Neural progenitor cell (in vitro differentiated cells): ENCODE measurements at regions not wholly inside any gene's neighbourhood (a gene's known extent, or its start where the extent isn't known, plus 50 kb on each side); places are given as distances from the start of the nearest gene placed in this dataset.
"Not testable (repeated sequence)": the region's sequence is repeated elsewhere in the genome, so short reads cannot be mapped to it uniquely, and the experiment has no call there.

Source experiments
- DNase-seq: peaks from one replicate; pipeline ENCODE4 v3.0.0-alpha.2; 2016; ENCODE audit warnings: low spot score
- H2AFZ ChIP-seq: fragments of 200-600 bp; sonication (generic); replicated peaks from 2 replicates; pipeline ENCODE4 v1.6.1; 2016; ENCODE audit warnings: antibody characterized with exemption
- H3F3A ChIP-seq: fragments of 200-600 bp; sonication (generic); 2 replicates; pipeline ENCODE4 v1.6.1; 2016; ENCODE audit warnings: antibody characterized with exemption, low read depth
- H3K27ac ChIP-seq: fragments of 200-600 bp; sonication (generic); 2 replicates; pipeline ENCODE4 v1.5.1; 2016; ENCODE audit warnings: mild to moderate bottlenecking
- H3K27me3 ChIP-seq: fragments of 200-600 bp; sonication (generic); 2 replicates; pipeline ENCODE4 v1.6.1; 2016; ENCODE audit warnings: mild to moderate bottlenecking, moderate library complexity
- H3K36me3 ChIP-seq: fragments of 200-600 bp; sonication (generic); 2 replicates; pipeline ENCODE4 v1.5.1; 2016
- H3K4me1 ChIP-seq: fragments of 200-600 bp; sonication (generic); 2 replicates; pipeline ENCODE4 v1.6.1; 2016; ENCODE audit warnings: mixed run types
- H3K4me2 ChIP-seq: fragments of 200-600 bp; sonication (generic); 2 replicates; pipeline ENCODE4 v1.6.1; 2016
- H3K4me3 ChIP-seq: fragments of 200-600 bp; sonication (generic); 2 replicates; pipeline ENCODE4 v1.5.1; 2016
- H3K79me2 ChIP-seq: fragments of 200-600 bp; sonication (generic); 2 replicates; pipeline ENCODE4 v1.6.1; 2016; ENCODE audit warnings: low read depth
- H3K9ac ChIP-seq: fragments of 200-600 bp; sonication (generic); 2 replicates; pipeline ENCODE4 v1.6.1; 2016
- H3K9me3 ChIP-seq: fragments of 200-600 bp; sonication (generic); 2 replicates; pipeline ENCODE4 v1.5.1; 2016; ENCODE audit warnings: low read depth
- H4K20me1 ChIP-seq: fragments of 200-600 bp; sonication (generic); 2 replicates; pipeline ENCODE4 v1.6.1; 2016; ENCODE audit warnings: low read depth
- H3K27ac Mint-ChIP-seq: 3 replicates; pipeline ENCODE4 v1.8.0; 2021; ENCODE audit warnings: mixed read lengths
- H3K27me3 Mint-ChIP-seq: 2 replicates; pipeline ENCODE4 v1.8.0; 2022; ENCODE audit warnings: low read depth, mild to moderate bottlenecking, inconsistent platforms, moderate library complexity, mixed read lengths; ENCODE audit not compliant: insufficient read depth
- H3K36me3 Mint-ChIP-seq: 3 replicates; pipeline ENCODE4 v1.8.0; 2021; ENCODE audit warnings: mixed read lengths
- H3K4me1 Mint-ChIP-seq: 3 replicates; pipeline ENCODE4 v1.8.0; 2021; ENCODE audit warnings: mixed read lengths
- H3K4me3 Mint-ChIP-seq: 3 replicates; pipeline ENCODE4 v1.8.0; 2021; ENCODE audit warnings: mild to moderate bottlenecking, moderate library complexity, mixed read lengths
- H3K9me3 Mint-ChIP-seq: 3 replicates; pipeline ENCODE4 v1.8.0; 2020; ENCODE audit warnings: mixed read lengths
- CTCF ChIP-seq: fragments of 200-600 bp; sonication (generic); IDR thresholded peaks from 2 replicates; pipeline ENCODE4 v1.5.1; 2017; ENCODE audit warnings: antibody characterized with exemption, mild to moderate bottlenecking
- EZH2 ChIP-seq: fragments of 200-600 bp; sonication (generic); IDR thresholded peaks from 2 replicates; pipeline ENCODE4 v1.6.1; 2017; ENCODE audit warnings: antibody characterized with exemption, mild to moderate bottlenecking, moderate library complexity
- EZH2phosphoT487 ChIP-seq: fragments of 200-600 bp; sonication (generic); IDR thresholded peaks from 2 replicates; pipeline ENCODE4 v1.6.1; 2017; ENCODE audit warnings: antibody characterized with exemption

GRCh38 chr17:63286254-63286653 is 159.9 kb downstream of the CYB561 start:
- Histone ChIP-seq H3F3A (no peaks in the 10 kb centered on the region), H3K79me2 (no peaks in the 10 kb centered on the region)
- H3K27me3 Mint-ChIP-seq, result no peaks in the 10 kb centered on the region

GRCh38 chr17:63287006-63287405 is 159.1 kb downstream of the CYB561 start:
- not testable (repeated sequence) for H2AFZ ChIP-seq, H3K4me1 Mint-ChIP-seq, H3K27me3 ChIP-seq, H3F3A ChIP-seq, H3K36me3 ChIP-seq, H3K79me2 ChIP-seq, H3K27ac ChIP-seq, H3K9ac ChIP-seq, DNase-seq, H3K27me3 Mint-ChIP-seq, H3K27ac Mint-ChIP-seq, H3K4me2 ChIP-seq, H3K4me3 ChIP-seq, H3K4me3 Mint-ChIP-seq, H4K20me1 ChIP-seq, H3K4me1 ChIP-seq
- Mint-ChIP-seq H3K36me3 (peaks cover 53% of the 10 kb centered on the region), H3K9me3 (peaks cover 46% of the 10 kb centered on the region)
- H3K9me3 ChIP-seq, result peaks cover 18% of the 10 kb centered on the region

More at GRCh38 chr17:63286254-63286653, 159.9 kb downstream of the CYB561 start:
- Histone ChIP-seq H3K9me3 (peaks cover 18% of the 10 kb centered on the region), H3K4me1 (no peaks in the 10 kb centered on the region), H3K36me3 (no peaks in the 10 kb centered on the region), H3K27me3 (no peaks in the 10 kb centered on the region), H2AFZ (no peak overlapping the region), H3K9ac (no peak overlapping the region), H3K4me2 (no peak overlapping the region), H3K27ac (no peak overlapping the region), H4K20me1 (no peaks in the 10 kb centered on the region), H3K4me3 (no peak overlapping the region)
- no peak for DNase-seq
- Mint-ChIP-seq H3K36me3 (peaks cover 59% of the 10 kb centered on the region), H3K9me3 (peaks cover 46% of the 10 kb centered on the region), H3K4me1 (no peaks in the 10 kb centered on the region), H3K27ac (no peak overlapping the region), H3K4me3 (no peak overlapping the region)
- TF ChIP-seq CTCF, result no peak
- TF ChIP-seq EZH2phosphoT487, result no peak
- no peak for TF ChIP-seq EZH2

GRCh38 chr17:63289931-63290330 is 156.2 kb downstream of the CYB561 start:
- Histone ChIP-seq H3F3A (no peaks in the 10 kb centered on the region), H3K4me1 (no peaks in the 10 kb centered on the region), H2AFZ (no peak overlapping the region), H3K9ac (no peak overlapping the region), H3K79me2 (no peaks in the 10 kb centered on the region), H3K36me3 (no peaks in the 10 kb centered on the region), H3K4me3 (no peak overlapping the region), H3K9me3 (peaks cover 15% of the 10 kb centered on the region), H3K4me2 (no peak overlapping the region), H3K27me3 (no peaks in the 10 kb centered on the region), H4K20me1 (no peaks in the 10 kb centered on the region), H3K27ac (no peak overlapping the region)
- no peak overlapping the region for H3K4me3 Mint-ChIP-seq
- peaks cover 40% of the 10 kb centered on the region for H3K36me3 Mint-ChIP-seq
- H3K27ac Mint-ChIP-seq, result no peak overlapping the region
- H3K9me3 Mint-ChIP-seq, result peaks cover 28% of the 10 kb centered on the region
- no peaks in the 10 kb centered on the region for H3K27me3 Mint-ChIP-seq
- peaks cover 13% of the 10 kb centered on the region for H3K4me1 Mint-ChIP-seq
- DNase-seq, result no peak
- TF ChIP-seq EZH2, result no peak
- no peak for TF ChIP-seq CTCF
- TF ChIP-seq EZH2phosphoT487, result no peak

GRCh38 chr17:63290351-63290750 is 155.8 kb downstream of the CYB561 start:
- no peaks in the 10 kb centered on the region for H3K27me3 ChIP-seq
- no peak overlapping the region for H3K4me3 ChIP-seq
- H3K36me3 ChIP-seq, result no peaks in the 10 kb centered on the region
- Mint-ChIP-seq H3K9me3 (peaks cover 26% of the 10 kb centered on the region), H3K4me1 (peaks cover 15% of the 10 kb centered on the region), H3K36me3 (peaks cover 36% of the 10 kb centered on the region), H3K27ac (no peak overlapping the region), H3K4me3 (no peak overlapping the region), H3K27me3 (no peaks in the 10 kb centered on the region)
- H3K9ac ChIP-seq, result no peak overlapping the region
- no peak overlapping the region for H2AFZ ChIP-seq
- no peaks in the 10 kb centered on the region for H3K79me2 ChIP-seq
- peaks cover 11% of the 10 kb centered on the region for H3K9me3 ChIP-seq
- H3K4me1 ChIP-seq, result no peaks in the 10 kb centered on the region
- no peak overlapping the region for H3K4me2 ChIP-seq
- no peak for TF ChIP-seq EZH2
- no peak for TF ChIP-seq EZH2phosphoT487
- no peak for TF ChIP-seq CTCF
- H3K27ac ChIP-seq, result no peak overlapping the region
- no peak for DNase-seq
- no peaks in the 10 kb centered on the region for H3F3A ChIP-seq
- H4K20me1 ChIP-seq, result no peaks in the 10 kb centered on the region
